GM18519 (cell line): ENCODE measurements at regions not wholly inside any gene's neighbourhood (a gene's known extent, or its start where the extent isn't known, plus 50 kb on each side); places are given as distances from the start of the nearest gene placed in this dataset.
"Not testable (repeated sequence)": the region's sequence is repeated elsewhere in the genome, so short reads cannot be mapped to it uniquely, and the experiment has no call there.

Experiments
- ATAC-seq: cut with Tn5 transposase; IDR thresholded peaks from one replicate; pipeline ENCODE4 v1.9.1; 2021; ENCODE audit warnings: mild to moderate bottlenecking, moderate library complexity; ENCODE audit not compliant: unreplicated experiment, low FRiP score

DNA sequence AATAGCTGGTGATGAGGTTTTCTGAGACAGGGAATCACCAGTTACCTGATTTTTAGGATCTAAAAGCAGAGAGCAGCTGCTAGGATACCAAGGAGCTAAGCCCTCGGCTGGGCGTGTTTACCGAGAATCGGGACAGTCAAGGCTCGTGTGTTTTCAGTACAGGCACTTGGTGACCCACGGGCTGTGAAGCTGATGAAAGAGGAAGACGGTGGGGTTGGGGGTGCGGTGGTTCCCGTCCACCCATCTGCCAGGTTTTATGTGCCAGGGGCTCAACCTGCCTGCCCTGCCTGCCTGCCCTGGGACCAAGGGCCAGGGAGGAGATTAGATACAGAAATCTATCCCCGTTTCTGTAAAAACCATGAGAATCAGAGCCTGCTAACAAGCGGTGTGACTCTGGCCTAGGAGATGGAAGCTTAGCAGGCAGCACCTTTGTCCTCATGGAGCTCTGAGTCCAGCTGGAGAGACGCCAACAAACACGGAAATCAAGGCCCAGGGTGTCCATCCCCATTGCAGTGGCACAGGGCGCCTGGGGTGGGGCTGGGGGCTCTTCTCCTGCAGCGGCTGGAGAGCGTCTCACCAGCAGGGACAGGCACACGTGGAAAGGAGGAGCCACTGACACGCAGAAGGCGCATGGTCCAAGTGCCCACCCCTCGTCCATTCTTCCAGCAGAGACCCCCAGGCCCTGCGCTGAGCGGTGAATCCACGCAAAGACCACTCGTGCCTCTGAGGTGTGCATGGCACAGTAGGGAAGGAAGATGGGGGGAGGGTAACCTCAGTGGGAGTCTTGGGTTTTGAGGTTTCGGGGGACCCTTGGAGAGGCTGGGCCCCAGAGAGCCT, 265.0 kb upstream of the TCERG1L start:
- no peak for ATAC-seq

DNA sequence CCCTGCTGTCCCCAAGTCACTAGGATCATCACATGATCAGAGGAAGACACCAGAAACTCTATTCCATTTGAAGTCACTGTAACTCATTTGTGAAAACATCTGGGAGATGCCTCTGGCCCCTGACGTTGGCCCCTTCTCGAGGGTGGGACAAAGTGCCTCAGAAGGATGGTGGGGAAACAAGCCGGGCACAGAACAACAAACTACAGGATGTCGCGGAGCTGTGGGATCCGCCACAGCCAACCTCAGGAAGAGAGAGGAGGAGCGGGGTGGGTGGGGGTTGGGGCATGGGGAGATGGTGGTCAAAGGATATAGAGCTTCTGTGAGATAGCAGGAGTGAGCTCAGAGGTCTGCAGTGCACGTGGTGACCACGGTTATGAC, 265.6 kb upstream of the TCERG1L start:
- no peak for ATAC-seq

DNA sequence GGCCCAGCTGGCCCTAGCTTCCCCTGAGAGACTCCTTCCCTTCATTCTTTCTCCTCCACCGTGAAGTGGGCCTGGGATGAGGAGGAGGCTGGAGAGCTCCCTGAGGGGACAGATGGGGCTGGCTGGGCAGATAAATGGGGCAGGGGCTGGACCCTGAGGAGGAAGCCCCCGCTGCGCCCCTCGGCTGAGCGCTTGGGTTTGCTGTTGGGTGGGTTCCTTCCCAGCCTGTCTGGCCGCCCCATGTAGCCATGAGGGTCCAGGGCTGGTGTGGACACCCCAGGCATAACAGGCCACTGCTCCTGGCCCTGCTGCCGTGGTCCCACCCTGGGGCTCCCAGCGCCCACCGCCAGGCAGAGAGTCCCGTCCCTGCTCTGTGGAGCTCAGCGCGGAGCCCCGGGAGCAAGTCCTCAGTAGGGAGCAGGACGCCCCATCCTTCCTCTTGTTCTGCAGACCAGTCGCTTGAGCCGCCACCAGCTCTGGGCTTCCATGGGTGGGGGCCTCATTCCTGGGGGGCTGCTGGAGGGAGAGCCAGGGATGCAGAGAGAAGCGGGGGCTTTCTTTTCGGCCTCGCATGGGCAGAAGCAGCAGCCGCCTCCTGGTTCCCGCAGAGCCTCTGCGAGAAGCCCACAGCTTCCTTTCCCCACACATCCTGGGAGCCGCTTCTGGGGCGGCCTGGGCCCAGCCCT, 266.4 kb upstream of the TCERG1L start:
- no peak for ATAC-seq

DNA sequence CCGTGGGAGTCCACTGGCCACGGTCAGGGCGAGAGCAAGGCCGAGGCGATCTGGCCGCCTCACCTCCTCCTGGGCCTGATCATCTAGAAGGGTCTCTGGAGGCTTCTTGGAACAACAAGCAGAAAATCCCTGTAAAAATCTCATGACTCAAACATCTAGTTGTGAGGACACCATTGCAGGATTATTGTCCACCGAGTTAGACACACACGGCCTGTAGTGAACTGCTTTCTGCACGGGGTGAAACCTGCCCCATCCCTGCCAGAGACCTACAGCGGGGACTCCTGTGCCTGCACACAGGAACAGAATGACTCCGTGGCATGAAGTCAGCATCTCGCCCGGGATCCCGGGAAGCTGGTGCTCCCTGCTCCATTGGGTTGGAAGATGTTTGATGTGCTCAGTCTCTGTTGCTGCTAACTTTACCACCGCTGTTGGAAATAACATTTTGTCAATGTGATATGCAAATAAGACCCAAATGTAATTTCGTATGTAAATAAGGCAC, 267.0 kb upstream of the TCERG1L start:
- no peak for ATAC-seq

DNA sequence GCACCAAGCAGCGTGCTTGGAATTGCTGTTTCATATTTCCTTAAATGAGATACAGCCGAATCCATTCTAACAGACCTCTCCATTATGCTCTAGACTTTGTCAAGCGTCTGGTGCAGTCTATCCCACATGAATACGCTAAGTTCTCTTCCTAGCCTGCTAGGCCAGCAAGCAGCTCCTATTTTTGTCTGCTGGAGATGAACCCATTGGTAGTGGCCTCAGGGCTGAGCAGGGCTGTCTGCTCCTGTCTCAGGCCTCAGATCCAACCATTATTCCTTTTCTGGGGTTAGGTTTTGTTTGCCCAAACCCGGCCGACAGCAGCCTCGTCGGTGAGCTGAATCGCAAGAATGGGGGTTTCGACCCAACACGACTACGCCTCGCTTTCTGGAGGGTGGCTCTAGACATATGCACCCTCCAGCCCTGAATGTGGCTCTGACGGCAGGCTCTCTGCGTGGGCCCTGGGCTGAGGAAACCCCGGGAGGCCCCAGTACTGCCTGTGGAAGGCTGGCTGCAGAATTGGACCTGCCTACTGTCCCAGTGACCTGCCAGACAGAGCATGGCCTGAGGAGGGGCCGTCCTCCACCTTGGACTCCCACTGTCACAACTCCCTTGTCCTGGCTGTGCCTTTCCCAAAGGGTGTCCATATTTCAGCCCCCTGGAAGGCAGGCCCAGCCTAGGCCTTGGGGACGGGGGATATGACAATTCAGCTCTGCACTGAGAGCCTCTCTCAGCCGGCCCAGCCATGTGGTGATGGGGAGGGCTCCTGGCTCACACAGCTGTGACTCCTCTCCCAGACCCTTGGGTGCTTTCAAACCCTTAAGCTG, 267.9 kb upstream of the TCERG1L start:
- no peak for ATAC-seq

DNA sequence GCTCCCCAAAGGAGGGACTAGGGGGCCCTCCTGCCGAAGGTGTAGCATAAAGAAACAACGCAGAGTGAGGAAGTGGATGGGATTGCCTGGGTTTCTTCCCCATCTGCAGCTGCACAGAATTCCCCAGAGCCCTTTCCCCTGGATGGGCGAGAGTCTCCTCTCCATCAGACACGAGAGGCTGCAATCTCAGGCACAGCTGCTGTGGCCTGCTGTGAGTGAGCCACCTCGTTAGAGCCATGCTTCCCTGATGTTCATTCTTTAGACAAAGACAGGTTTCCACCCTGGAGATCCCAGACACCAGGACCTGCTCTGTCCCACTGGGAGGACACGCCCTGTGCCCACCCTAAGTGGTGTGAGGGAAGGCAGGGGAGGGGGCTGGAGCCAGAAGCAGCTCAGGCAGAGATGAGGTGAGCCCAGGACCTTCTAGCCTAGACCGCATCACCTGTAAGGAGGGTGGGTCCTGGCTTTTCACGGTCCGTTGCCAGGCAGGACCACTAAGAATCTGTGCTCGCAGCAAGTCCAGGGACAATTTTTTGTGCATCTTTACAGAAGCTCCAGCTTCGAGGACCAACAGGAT, 268.6 kb upstream of the TCERG1L start:
- no peak for ATAC-seq

DNA sequence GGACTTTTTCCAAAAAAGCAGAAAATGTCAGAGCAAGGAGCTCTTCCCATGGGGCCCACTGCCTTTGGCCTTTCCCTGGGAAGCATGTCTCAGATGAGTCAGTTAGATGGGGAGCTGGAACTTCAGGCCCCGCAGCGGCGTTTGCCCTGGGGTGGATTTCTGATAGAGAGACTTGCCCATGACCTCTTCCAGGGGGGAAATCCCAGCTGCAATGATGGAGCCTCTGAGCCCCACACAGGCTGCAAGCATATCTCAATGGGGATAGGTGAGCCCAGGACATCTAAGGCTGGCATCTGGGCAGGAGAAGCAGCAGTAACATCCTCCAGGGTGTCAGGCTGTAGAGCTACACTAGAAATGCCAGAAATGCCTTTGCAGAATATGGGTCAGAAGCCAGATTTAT, 269.2 kb upstream of the TCERG1L start:
- no peak for ATAC-seq

DNA sequence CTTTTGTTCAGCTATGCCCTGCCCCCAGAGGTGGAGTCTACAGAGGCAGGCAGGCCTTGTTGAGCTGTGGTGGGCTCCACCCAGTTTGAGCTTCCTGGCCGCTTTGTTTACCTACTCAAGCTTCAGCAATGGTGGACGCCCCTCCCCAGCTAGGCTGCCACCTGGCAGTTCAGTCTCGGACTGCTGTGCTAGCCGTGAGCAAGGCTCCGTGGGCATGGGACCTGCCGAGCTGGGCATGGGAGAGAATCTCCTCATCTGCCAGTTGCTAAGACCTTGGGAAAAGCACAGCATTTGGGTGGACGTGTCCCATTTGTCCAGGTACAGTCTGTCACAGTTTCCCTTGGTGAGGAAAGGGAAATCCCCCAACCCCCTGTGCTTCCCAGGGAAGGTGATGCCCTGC, 270.0 kb upstream of the TCERG1L start:
- ATAC-seq, result not testable (repeated sequence)

DNA sequence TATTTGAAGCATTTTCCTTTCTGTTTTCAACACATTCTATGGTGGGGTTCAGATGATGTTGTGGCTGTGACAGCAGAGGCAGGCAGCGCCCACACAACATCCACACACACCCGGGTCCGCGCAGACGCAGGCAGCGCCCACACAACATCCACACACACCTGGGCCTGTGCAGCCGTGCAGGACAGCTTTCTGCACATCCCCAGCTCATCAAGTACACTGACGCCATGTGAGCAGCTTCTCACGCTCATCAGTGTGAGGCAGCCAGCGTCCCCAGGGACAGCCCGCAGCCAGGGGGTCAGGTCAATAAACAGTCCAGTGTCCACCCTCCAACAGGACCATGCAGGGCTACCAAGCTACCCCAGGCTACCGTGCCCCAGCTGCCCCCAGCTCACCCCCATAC, 272.8 kb upstream of the TCERG1L start:
- no peak for ATAC-seq

DNA sequence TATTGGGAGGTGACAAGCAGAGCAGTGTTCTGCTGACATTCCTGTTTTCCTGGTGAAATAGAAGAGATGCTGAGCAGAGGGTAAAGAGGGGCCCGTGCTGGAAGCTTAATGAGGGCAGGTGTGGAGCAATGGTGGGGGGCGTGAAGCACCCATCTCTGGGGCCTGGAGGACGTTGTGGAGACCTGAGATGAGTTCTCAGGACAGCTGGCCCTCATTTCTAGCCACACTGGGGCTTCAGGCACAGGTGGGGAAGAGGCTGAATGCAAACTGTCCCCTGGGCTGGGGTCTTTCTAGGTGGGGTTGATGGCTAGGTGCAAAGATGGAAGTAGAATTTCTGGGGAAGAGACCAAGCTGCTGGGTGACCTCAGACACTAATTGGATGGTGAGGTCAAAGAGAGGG, 274.2 kb upstream of the TCERG1L start:
- ATAC-seq, result no peak

DNA sequence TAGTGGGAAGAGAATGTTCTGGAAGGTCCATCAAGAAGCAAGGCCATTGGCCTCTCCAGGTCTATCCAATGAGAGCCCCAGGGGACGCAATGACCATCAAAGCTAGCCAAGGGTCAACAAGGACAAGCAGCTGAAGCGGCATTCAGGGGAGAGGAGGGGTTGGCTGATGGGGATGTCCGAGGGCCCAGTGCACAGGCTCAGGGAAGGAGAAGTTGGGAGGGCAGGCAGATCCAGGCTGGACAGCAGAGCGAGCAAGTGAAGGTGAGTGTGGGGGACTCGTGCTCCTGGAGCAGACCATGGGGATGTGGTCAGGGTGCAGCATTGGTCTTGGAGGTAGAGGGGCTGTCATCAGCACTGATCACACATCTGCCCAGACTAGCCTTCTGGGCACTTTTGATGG, 275.4 kb upstream of the TCERG1L start:
- no peak for ATAC-seq

DNA sequence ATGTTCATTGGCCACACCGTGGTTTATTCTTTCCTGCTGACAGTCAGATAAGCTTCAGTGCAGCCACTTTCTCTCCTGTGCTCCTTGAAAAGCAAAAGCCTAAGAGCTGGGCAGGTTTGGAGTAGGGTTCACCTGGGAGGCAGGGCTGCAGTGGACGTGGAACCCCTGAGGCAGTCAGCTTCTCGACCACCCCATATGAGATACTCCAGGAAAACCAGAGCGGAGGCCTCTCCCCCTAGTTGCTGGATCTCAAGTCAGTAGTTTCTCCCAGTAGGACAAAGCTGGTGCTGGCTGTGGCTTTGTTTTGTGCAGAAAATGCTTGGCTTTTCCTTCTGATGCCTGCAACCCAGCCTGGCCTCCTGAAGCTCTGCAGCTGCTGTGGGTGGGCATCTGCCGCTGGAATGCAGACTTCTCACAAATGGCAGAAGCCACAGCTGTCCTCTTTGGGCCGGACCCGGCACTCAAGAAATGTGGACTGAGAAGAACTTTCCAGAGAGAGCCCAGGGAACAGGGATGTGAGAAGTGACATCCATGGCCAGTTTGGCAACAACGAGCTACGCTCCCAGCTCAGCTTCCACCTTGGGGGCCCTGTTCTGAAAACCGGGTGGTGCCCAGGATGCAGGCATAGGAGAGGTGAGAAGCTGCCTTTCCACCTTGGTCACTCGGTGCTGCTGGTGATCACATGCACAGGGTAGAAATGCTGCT, 276.6 kb upstream of the TCERG1L start:
- ATAC-seq, result no peak

DNA sequence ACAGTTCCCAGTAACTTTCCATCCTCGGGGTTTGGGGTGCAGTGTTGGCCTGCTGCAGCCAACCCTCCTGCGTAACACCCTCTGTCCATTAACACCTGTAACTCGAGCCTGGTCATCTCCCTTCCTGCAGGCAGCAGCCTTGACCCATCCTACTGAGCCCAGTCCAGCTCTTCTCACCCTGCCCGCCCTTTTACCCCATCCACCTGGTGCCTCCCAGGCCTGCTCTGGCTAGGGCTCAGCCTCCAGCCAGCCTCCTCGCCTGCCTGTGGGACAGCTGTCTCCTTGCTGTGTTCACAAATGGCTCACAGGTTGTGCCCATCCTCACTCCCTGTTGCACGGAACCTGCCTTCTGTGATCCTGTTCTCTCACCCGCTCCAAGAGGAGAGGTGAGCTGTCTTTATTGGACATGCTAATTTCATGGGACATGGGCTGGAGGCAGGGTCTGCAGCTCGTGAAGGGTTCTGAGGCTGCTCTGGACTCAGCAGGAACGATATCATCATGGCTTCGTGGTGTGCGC, 277.2 kb upstream of the TCERG1L start:
- ATAC-seq, result no peak

DNA sequence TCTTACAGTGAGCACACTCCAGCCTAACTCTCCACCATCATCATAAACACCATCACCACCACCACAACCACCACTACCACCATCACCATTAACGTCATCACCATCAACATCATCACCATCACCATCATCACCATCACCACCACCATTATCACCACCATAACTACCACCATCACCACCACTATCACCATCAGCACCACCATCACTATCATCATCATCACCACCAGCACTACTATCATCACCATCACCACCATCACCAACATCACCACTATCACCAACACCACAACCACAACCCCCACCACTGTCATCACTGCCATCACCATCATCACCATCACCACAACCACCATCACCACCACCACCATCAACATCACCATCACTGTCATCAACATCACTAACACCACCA, 279.0 kb upstream of the TCERG1L start:
- no peak for ATAC-seq

DNA sequence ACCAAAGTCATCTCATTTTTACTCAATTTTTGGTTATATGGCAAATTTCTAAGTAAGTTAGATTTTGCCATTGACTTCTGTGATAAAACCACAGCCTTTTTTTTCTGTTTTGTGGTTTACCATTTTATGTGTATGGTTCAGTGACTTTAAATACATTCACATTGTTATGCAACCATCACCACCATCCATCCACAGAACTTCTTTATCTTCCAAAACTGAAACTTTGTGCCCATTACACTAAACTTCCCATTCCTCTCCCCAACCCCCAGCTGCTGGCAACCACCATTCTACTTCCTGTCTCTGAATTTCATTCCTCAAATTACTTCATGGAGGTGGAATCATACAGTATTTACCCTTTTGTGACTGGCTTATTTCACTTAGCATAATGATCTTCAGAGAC, 280.4 kb upstream of the TCERG1L start:
- no peak for ATAC-seq

DNA sequence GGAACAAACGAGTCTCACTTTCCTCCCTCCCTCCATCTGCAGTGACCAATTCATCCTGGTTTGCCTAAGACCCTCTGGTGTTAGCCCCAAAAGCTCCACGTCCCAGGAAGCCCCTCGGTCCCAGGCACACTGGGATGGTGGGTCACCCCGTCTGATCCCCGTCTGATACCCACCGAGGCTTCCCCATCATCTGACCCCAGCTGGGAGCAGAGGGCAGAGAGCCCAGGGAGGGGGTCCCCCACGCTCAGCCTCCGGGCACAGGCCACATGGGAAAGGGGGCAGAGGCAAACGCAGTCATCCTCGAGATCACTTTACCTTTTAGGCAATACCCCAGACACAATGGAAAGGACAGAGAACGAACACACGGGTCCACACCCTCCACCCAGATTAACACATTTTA, 291.6 kb upstream of the PPP2R2D start:
- ATAC-seq, result no peak

DNA sequence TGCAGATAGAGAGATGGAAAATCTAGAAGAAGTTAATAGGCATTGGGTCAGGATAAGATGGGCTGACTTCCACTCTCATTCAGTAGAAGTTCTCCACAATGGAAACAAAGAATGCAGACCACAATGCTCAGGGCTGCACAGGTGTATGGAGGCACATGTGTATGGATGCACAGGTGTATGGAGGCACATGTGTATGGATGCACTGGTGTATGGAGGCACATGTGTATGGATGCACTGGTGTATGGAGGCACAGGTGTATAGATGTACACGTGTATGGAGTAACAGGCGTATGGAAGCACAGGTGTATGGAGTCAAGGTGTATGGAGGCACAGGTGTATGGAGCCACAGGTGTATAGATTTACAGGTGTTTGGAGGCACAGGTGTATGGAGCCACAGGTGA, 285.7 kb upstream of the PPP2R2D start:
- ATAC-seq, result no peak

DNA sequence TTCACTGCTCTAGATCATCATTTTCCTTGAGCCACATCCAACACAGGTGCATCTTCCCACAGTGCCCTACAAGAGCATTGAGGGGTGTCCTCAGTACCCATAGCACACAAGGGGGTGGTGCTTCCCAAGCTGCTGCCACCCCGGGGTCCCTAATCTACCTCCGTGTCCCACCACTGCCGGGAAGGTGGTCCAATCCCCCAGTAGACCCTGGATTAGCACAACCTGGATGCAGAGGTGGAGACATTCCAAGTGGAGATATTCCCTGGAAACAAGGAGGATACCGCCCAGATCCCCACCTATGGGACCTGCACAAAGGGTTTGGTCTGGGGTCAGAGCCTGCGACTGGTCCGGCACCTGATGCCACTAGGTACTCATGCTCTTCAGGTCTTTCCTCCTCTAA, 284.8 kb upstream of the PPP2R2D start:
- no peak for ATAC-seq

DNA sequence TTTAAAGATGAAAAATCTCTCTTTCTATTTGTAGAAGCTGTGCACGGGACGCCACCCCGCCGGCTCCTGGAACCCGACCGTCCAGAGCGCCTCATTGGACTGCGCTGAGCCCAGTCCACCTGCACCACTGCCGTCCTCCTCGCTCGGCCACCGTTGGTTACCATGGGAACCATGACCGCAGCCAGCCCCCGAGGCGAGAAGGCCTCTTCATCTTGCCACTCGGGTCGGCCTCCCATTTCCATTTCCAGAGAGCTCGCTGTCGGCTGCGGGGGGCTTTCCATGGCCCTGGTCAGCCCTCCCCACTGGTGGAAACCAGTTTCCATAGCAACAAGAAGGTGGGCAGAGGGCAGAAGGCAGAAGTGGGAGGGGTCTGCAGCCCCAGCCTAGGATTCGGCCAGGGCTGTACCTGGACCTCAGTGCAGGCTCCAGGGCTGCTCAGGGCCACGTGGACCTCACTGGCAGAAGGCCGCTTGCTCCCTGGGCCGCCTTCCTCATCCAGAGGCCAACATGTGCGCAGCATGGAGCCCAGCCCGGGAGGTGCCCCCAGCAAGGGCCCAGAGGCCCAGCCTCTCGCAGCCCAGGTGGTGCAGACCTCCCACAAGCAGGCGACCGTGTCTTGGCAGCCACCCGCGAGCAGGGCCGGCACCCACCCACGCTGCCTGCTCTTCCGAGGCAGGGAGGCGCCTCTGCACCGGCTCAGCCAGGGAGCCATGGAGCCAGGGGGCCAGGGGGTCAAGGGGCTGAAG, 283.5 kb upstream of the PPP2R2D start:
- no peak for ATAC-seq
